SK-N-MC (cell line): ENCODE measurements at regions not wholly inside any gene's neighbourhood (a gene's known extent, or its start where the extent isn't known, plus 50 kb on each side); places are given as distances from the start of the nearest gene placed in this dataset.
"Not testable (repeated sequence)": the region's sequence is repeated elsewhere in the genome, so short reads cannot be mapped to it uniquely, and the experiment has no call there.

Experiments used
- DNase-seq: peaks from one replicate; pipeline ENCODE4 v3.0.0-alpha.2; 2011; ENCODE audit warnings: low read depth, low spot score
- H3K27ac ChIP-seq: fragments of 200-600 bp; sonication (generic); 2 replicates; pipeline ENCODE4 v1.5.1; 2016; ENCODE audit warnings: mixed run types
- H3K36me3 ChIP-seq: fragments of 200-600 bp; sonication (generic); 2 replicates; pipeline ENCODE4 v1.6.1; 2017; ENCODE audit warnings: antibody characterized with exemption, low read length, mixed read lengths; ENCODE audit not compliant: insufficient read depth
- H3K4me3 ChIP-seq: fragments of 200-600 bp; sonication (generic); 2 replicates; pipeline ENCODE4 v1.5.1; 2016
- H3K9ac ChIP-seq: fragments of 200-600 bp; sonication (generic); 2 replicates; pipeline ENCODE4 v1.8.0; 2017; ENCODE audit warnings: mixed run types, mixed read lengths; ENCODE audit not compliant: insufficient read length
- H3K9me3 ChIP-seq: fragments of 200-600 bp; sonication (generic); 2 replicates; pipeline ENCODE4 v1.6.1; 2017; ENCODE audit warnings: low read depth, mild to moderate bottlenecking, antibody characterized with exemption, low read length, moderate library complexity, mixed read lengths
- EZH2 ChIP-seq: fragments of 200-600 bp; sonication (generic); IDR thresholded peaks from one replicate; pipeline ENCODE4 v1.6.1; 2017; ENCODE audit warnings: antibody characterized with exemption
- FOXP2 ChIP-seq: optimal IDR thresholded peaks from 2 replicates; pipeline ENCODE3; 2011; ENCODE audit warnings: mild to moderate bottlenecking, moderate library complexity; ENCODE audit not compliant: insufficient read depth; ENCODE audit errors: extremely low read length, control extremely low read depth
- POLR2AphosphoS5 ChIP-seq: IDR thresholded peaks from 2 replicates; pipeline ENCODE4 v1.6.1; 2012; ENCODE audit warnings: mild to moderate bottlenecking, low read depth, low read length, borderline replicate concordance

- H3K27ac ChIP-seq, result no peak overlapping the region
- H3K9me3 ChIP-seq, result no peaks in the 10 kb centered on the region
- TF ChIP-seq EZH2 (no peak), FOXP2 (no peak)
- H3K9ac ChIP-seq, result no peak overlapping the region
- no peak for DNase-seq
- no peak overlapping the region for H3K4me3 ChIP-seq
- H3K36me3 ChIP-seq, result no peaks in the 10 kb centered on the region
Observed at GRCh38 chr12:94010307-94010706, 138.1 kb upstream of the PLXNC1 start.

GRCh38 chr12:94012071-94012470 lies 136.3 kb upstream of the PLXNC1 start:
- Histone ChIP-seq H3K27ac (no peak overlapping the region), H3K4me3 (no peak overlapping the region), H3K9me3 (no peaks in the 10 kb centered on the region), H3K36me3 (no peaks in the 10 kb centered on the region), H3K9ac (no peak overlapping the region)
- no peak for DNase-seq
- TF ChIP-seq EZH2, result no peak
- TF ChIP-seq FOXP2, result no peak
- no peak for TF ChIP-seq POLR2AphosphoS5

- DNase-seq, result no peak
- H3K9me3 ChIP-seq, result no peaks in the 10 kb centered on the region
- H3K27ac ChIP-seq, result no peak overlapping the region
- no peak overlapping the region for H3K9ac ChIP-seq
- no peak overlapping the region for H3K4me3 ChIP-seq
- H3K36me3 ChIP-seq, result no peaks in the 10 kb centered on the region
- TF ChIP-seq EZH2 (no peak), POLR2AphosphoS5 (no peak), FOXP2 (no peak)
Observed at GRCh38 chr12:94012590-94012989, 135.8 kb upstream of the PLXNC1 start.

GRCh38 chr12:94017247-94017646 lies 131.1 kb upstream of the PLXNC1 start:
- H3K4me3 ChIP-seq, H3K9ac ChIP-seq, DNase-seq, H3K9me3 ChIP-seq, H3K36me3 ChIP-seq, H3K27ac ChIP-seq: not testable (repeated sequence)

- no peak overlapping the region for H3K9ac ChIP-seq
- H3K36me3 ChIP-seq, result no peaks in the 10 kb centered on the region
- no peaks in the 10 kb centered on the region; the same call in 1 of the 2 replicates for H3K9me3 ChIP-seq
- DNase-seq, result no peak
- TF ChIP-seq EZH2, result no peak
- TF ChIP-seq POLR2AphosphoS5, result no peak
- no peak for TF ChIP-seq FOXP2
- no peak overlapping the region for H3K4me3 ChIP-seq
- no peak overlapping the region for H3K27ac ChIP-seq
Observed at GRCh38 chr12:94020335-94020734, 128.0 kb upstream of the PLXNC1 start.

GRCh38 chr12:94023879-94024278 lies 124.5 kb upstream of the PLXNC1 start:
- H3K9ac ChIP-seq, result no peak overlapping the region
- H3K36me3 ChIP-seq, result no peaks in the 10 kb centered on the region
- TF ChIP-seq FOXP2, result no peak
- no peak for TF ChIP-seq POLR2AphosphoS5
- TF ChIP-seq EZH2, result no peak
- H3K9me3 ChIP-seq, result no peaks in the 10 kb centered on the region; the same call in 1 of the 2 replicates
- no peak overlapping the region; the same call in 1 of the 2 replicates for H3K4me3 ChIP-seq
- DNase-seq, result no peak
- H3K27ac ChIP-seq, result no peak overlapping the region

- DNase-seq, result no peak
- H3K36me3 ChIP-seq, result no peaks in the 10 kb centered on the region
- no peak overlapping the region for H3K27ac ChIP-seq
- H3K9me3 ChIP-seq, result no peaks in the 10 kb centered on the region; the same call in 1 of the 2 replicates
- H3K4me3 ChIP-seq, result no peak overlapping the region
- no peak for TF ChIP-seq POLR2AphosphoS5
- no peak overlapping the region for H3K9ac ChIP-seq
Observed at GRCh38 chr12:94025068-94025467, 123.3 kb upstream of the PLXNC1 start.

- no peaks in the 10 kb centered on the region for H3K36me3 ChIP-seq
- no peak for DNase-seq
- no peak for TF ChIP-seq POLR2AphosphoS5
- no peak for TF ChIP-seq EZH2
- TF ChIP-seq FOXP2, result no peak
Observed at GRCh38 chr12:94025756-94026155, 122.6 kb upstream of the PLXNC1 start.

GRCh38 chr12:94026596-94026995 lies 121.8 kb upstream of the PLXNC1 start:
- H3K9ac ChIP-seq, result no peak overlapping the region
- peak overlapping the region; percentile 83 for H3K27ac ChIP-seq
- H3K36me3 ChIP-seq, result no peaks in the 10 kb centered on the region
- TF ChIP-seq EZH2, result no peak
- TF ChIP-seq POLR2AphosphoS5, result no peak
- TF ChIP-seq FOXP2, result no peak
- H3K4me3 ChIP-seq, result peak overlapping the region; percentile 16; the same call in 1 of the 2 replicates
- no peaks in the 10 kb centered on the region; the same call in 1 of the 2 replicates for H3K9me3 ChIP-seq
- no peak for DNase-seq

More at GRCh38 chr12:94025756-94026155, 122.6 kb upstream of the PLXNC1 start:
- peak overlapping the region; percentile 83 for H3K27ac ChIP-seq
- no peaks in the 10 kb centered on the region; the same call in 1 of the 2 replicates for H3K9me3 ChIP-seq
- H3K9ac ChIP-seq, result peak overlapping the region; percentile 35
- peak overlapping the region; percentile 59 for H3K4me3 ChIP-seq
